Head of caudate nucleus (tissue), 42 donors: ENCODE measurements at regions not wholly inside any gene's neighbourhood (a gene's known extent, or its start where the extent isn't known, plus 50 kb on each side); places are given as distances from the start of the nearest gene placed in this dataset.

Experiments
- DNase-seq, 42 donors: peaks; one replicate each; pipeline versions ENCODE4 v3.0.0 to v3.0.0-alpha.2; 2020 to 2021; ENCODE audit warnings: mixed read lengths in 7 of 42
- intact Hi-C: fragments of 100-400 bp; cut with DNase I; formaldehyde crosslinking; loops from one replicate; pipeline ENCODE4 v1.15.0; 2022

- intact Hi-C loops: no loop called here
- no peak for DNase-seq
These were observed 442.5 kb downstream of the CNTN6 start for GRCh38 chr3:1535361-1535760.

GRCh38 chr3:1540686-1541085 is 447.9 kb downstream of the CNTN6 start:
- DNase-seq: no peak
- intact Hi-C loops: no loop called here

GRCh38 chr3:1551741-1552140 is 458.9 kb downstream of the CNTN6 start:
- intact Hi-C loops: no loop called here
- DNase-seq: no peak

GRCh38 chr3:1552831-1553230 is 460.0 kb downstream of the CNTN6 start:
- no peak for DNase-seq
- intact Hi-C loops: no loop called here

- intact Hi-C loops: no loop called here
- DNase-seq: no peak
These were observed 468.6 kb downstream of the CNTN6 start for GRCh38 chr3:1561427-1561826.

GRCh38 chr3:1571736-1572135 is 478.9 kb downstream of the CNTN6 start:
- DNase-seq: no peak
- intact Hi-C loops: no loop called here

- intact Hi-C loops: no loop called here
- DNase-seq: no peak
These were observed 483.2 kb downstream of the CNTN6 start for GRCh38 chr3:1576047-1576446.

- intact Hi-C loops: no loop called here
- no peak for DNase-seq
These were observed 485.4 kb downstream of the CNTN6 start for GRCh38 chr3:1578124-1578806.

- intact Hi-C loops: no loop called here
- no peak for DNase-seq
These were observed 490.2 kb downstream of the CNTN6 start for GRCh38 chr3:1583044-1583443.

GRCh38 chr3:1587426-1587825 is 494.6 kb downstream of the CNTN6 start:
- no peak for DNase-seq
- intact Hi-C loops: no loop called here

- DNase-seq: no peak
These were observed 498.7 kb downstream of the CNTN6 start for GRCh38 chr3:1591327-1592028.

GRCh38 chr3:1594940-1595339 is 502.1 kb downstream of the CNTN6 start:
- intact Hi-C loops: no loop called here
- DNase-seq: no peak

More at GRCh38 chr3:1591327-1592028, 498.7 kb downstream of the CNTN6 start:
- intact Hi-C loops: no loop called here

GRCh38 chr3:1600206-1600605 is 498.5 kb upstream of the CNTN4 start:
- intact Hi-C loops: no loop called here
- no peak for DNase-seq

GRCh38 chr3:1600700-1601418 is 497.8 kb upstream of the CNTN4 start:
- DNase-seq: no peak
- intact Hi-C loops: no loop called here

- no peak for DNase-seq
These were observed 489.2 kb upstream of the CNTN4 start for GRCh38 chr3:1609416-1609815.

GRCh38 chr3:1611824-1612223 is 486.8 kb upstream of the CNTN4 start:
- no peak for DNase-seq
- intact Hi-C loops: no loop called here

More at GRCh38 chr3:1609416-1609815, 489.2 kb upstream of the CNTN4 start:
- intact Hi-C loops: no loop called here

GRCh38 chr3:1613962-1614361 is 484.7 kb upstream of the CNTN4 start:
- intact Hi-C loops: no loop called here
- DNase-seq: no peak

- intact Hi-C loops: no loop called here
- DNase-seq: no peak
These were observed 481.9 kb upstream of the CNTN4 start for GRCh38 chr3:1616744-1617143.

- DNase-seq: no peak
- intact Hi-C loops: no loop called here
These were observed 474.8 kb upstream of the CNTN4 start for GRCh38 chr3:1623896-1624295.

- no peak for DNase-seq
- intact Hi-C loops: no loop called here
These were observed 466.5 kb upstream of the CNTN4 start for GRCh38 chr3:1632128-1632527.
